ENCODE measurements at regions not wholly inside any gene's neighbourhood (a gene's known extent, or its start where the extent isn't known, plus 50 kb on each side); places are given as distances from the start of the nearest gene placed in this dataset.

- TF ChIP-seq EP300 (IDR thresholded peaks at IDR 0.05) = no peak
- TF ChIP-seq, protein P1, sequence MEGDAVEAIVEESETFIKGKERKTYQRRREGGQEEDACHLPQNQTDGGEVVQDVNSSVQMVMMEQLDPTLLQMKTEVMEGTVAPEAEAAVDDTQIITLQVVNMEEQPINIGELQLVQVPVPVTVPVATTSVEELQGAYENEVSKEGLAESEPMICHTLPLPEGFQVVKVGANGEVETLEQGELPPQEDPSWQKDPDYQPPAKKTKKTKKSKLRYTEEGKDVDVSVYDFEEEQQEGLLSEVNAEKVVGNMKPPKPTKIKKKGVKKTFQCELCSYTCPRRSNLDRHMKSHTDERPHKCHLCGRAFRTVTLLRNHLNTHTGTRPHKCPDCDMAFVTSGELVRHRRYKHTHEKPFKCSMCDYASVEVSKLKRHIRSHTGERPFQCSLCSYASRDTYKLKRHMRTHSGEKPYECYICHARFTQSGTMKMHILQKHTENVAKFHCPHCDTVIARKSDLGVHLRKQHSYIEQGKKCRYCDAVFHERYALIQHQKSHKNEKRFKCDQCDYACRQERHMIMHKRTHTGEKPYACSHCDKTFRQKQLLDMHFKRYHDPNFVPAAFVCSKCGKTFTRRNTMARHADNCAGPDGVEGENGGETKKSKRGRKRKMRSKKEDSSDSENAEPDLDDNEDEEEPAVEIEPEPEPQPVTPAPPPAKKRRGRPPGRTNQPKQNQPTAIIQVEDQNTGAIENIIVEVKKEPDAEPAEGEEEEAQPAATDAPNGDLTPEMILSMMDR (IDR thresholded peaks at IDR 0.05) = no peak
- no peak for TF ChIP-seq POLR2A (IDR thresholded peaks at IDR 0.05)
Measured at GRCh38 chr16:73735954-73736353, 560.7 kb upstream of the PSMD7 start.

All from tibial nerve (tissue), 4 donors.